A673 (cell line): ENCODE measurements at regions not wholly inside any gene's neighbourhood (a gene's known extent, or its start where the extent isn't known, plus 50 kb on each side); places are given as distances from the start of the nearest gene placed in this dataset.

Source experiments
- CTCF ChIP-seq: fragments of 300-800, 200-600 bp; sonication (generic); conservative IDR thresholded peaks from 2 replicates; pipeline ENCODE4 v1.5.1; 2017; ENCODE audit warnings: low read depth, mild to moderate bottlenecking, antibody characterized with exemption, low read length, moderate library complexity, mixed read lengths
- EZH2 ChIP-seq: fragments of 200-600 bp; sonication (generic); IDR thresholded peaks from 2 replicates; pipeline ENCODE4 v1.6.1; 2017; ENCODE audit warnings: borderline replicate concordance, low read depth, mild to moderate bottlenecking, mixed read lengths, antibody characterized with exemption, low read length; ENCODE audit not compliant: poor library complexity, severe bottlenecking

GRCh38 chr16:48067388-48067787 lies 88.4 kb downstream of the ABCC12 start:
- TF ChIP-seq EZH2 (no peak), CTCF (no peak)
